ENCODE measurements at regions not wholly inside any gene's neighbourhood (a gene's known extent, or its start where the extent isn't known, plus 50 kb on each side); places are given as distances from the start of the nearest gene placed in this dataset.

GRCh38 chr12:92539110-92539749 lies 163.6 kb upstream of the PLEKHG7 start:
- TF ChIP-seq, protein P1, sequence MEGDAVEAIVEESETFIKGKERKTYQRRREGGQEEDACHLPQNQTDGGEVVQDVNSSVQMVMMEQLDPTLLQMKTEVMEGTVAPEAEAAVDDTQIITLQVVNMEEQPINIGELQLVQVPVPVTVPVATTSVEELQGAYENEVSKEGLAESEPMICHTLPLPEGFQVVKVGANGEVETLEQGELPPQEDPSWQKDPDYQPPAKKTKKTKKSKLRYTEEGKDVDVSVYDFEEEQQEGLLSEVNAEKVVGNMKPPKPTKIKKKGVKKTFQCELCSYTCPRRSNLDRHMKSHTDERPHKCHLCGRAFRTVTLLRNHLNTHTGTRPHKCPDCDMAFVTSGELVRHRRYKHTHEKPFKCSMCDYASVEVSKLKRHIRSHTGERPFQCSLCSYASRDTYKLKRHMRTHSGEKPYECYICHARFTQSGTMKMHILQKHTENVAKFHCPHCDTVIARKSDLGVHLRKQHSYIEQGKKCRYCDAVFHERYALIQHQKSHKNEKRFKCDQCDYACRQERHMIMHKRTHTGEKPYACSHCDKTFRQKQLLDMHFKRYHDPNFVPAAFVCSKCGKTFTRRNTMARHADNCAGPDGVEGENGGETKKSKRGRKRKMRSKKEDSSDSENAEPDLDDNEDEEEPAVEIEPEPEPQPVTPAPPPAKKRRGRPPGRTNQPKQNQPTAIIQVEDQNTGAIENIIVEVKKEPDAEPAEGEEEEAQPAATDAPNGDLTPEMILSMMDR (conservative IDR thresholded peaks at IDR 0.05; ENCODE audit: low read depth, low read length) = no peak
- TF ChIP-seq EZH2 (IDR thresholded peaks at IDR 0.05; ENCODE audit: borderline replicate concordance, low read depth, low read length, poor library complexity, severe bottlenecking) = no peak

All from A673 (cell line).